ENCODE measurements at regions not wholly inside any gene's neighbourhood (a gene's known extent, or its start where the extent isn't known, plus 50 kb on each side); places are given as distances from the start of the nearest gene placed in this dataset.

GRCh38 chr16:54460263-54460860, 173.8 kb upstream of the IRX3 start:
- no peak overlapping the region for H3K27ac ChIP-seq
- no peak for DNase-seq (ENCODE audit: low read depth, low spot score)

GRCh38 chr16:54459509-54460262, 173.1 kb upstream of the IRX3 start:
- no peak for DNase-seq (ENCODE audit: low read depth, low spot score)
- no peak overlapping the region for H3K27ac ChIP-seq

GRCh38 chr16:54458923-54459322, 172.3 kb upstream of the IRX3 start:
- DNase-seq (ENCODE audit: low read depth, low spot score) = no peak
- H3K27ac ChIP-seq = no peak overlapping the region

GRCh38 chr16:54456291-54456690, 169.7 kb upstream of the IRX3 start:
- no peak for DNase-seq (ENCODE audit: low read depth, low spot score)
- no peak overlapping the region for H3K27ac ChIP-seq

- no peak overlapping the region for H3K27ac ChIP-seq
Observed at GRCh38 chr16:54455030-54455725, 168.6 kb upstream of the IRX3 start.

GRCh38 chr16:54454616-54455015, 168.0 kb upstream of the IRX3 start:
- DNase-seq (ENCODE audit: low read depth, low spot score) = no peak
- H3K27ac ChIP-seq = no peak overlapping the region

More at GRCh38 chr16:54455030-54455725, 168.6 kb upstream of the IRX3 start:
- no peak for DNase-seq (ENCODE audit: low read depth, low spot score)

- H3K27ac ChIP-seq = no peak overlapping the region
- DNase-seq (ENCODE audit: low read depth, low spot score) = no peak
Observed at GRCh38 chr16:54453871-54454270, 167.3 kb upstream of the IRX3 start.

GRCh38 chr16:54447576-54448440, 161.2 kb upstream of the IRX3 start:
- no peak overlapping the region for H3K27ac ChIP-seq
- DNase-seq (ENCODE audit: low read depth, low spot score) = peak; percentile 65

GRCh38 chr16:54446639-54447038, 160.1 kb upstream of the IRX3 start:
- DNase-seq (ENCODE audit: low read depth, low spot score) = no peak
- no peak overlapping the region for H3K27ac ChIP-seq

- no peak overlapping the region for H3K27ac ChIP-seq
- no peak for DNase-seq (ENCODE audit: low read depth, low spot score)
Observed at GRCh38 chr16:54444851-54445458, 158.4 kb upstream of the IRX3 start.

- H3K27ac ChIP-seq = no peak overlapping the region
- no peak for DNase-seq (ENCODE audit: low read depth, low spot score)
Observed at GRCh38 chr16:54443839-54444238, 157.3 kb upstream of the IRX3 start.

GRCh38 chr16:54443352-54443751, 156.8 kb upstream of the IRX3 start:
- no peak overlapping the region for H3K27ac ChIP-seq
- DNase-seq (ENCODE audit: low read depth, low spot score) = no peak

GRCh38 chr16:54442864-54443263, 156.3 kb upstream of the IRX3 start:
- no peak overlapping the region for H3K27ac ChIP-seq
- DNase-seq (ENCODE audit: low read depth, low spot score) = no peak

- DNase-seq (ENCODE audit: low read depth, low spot score) = no peak
- H3K27ac ChIP-seq = no peak overlapping the region
Observed at GRCh38 chr16:54438469-54438868, 151.9 kb upstream of the IRX3 start.

- DNase-seq (ENCODE audit: low read depth, low spot score) = no peak
- no peak overlapping the region for H3K27ac ChIP-seq
Observed at GRCh38 chr16:54437921-54438320, 151.3 kb upstream of the IRX3 start.

GRCh38 chr16:54437401-54437800, 150.8 kb upstream of the IRX3 start:
- no peak for DNase-seq (ENCODE audit: low read depth, low spot score)
- H3K27ac ChIP-seq = no peak overlapping the region

- no peak overlapping the region for H3K27ac ChIP-seq
- DNase-seq (ENCODE audit: low read depth, low spot score) = no peak
Observed at GRCh38 chr16:54436346-54436745, 149.8 kb upstream of the IRX3 start.

- no peak for DNase-seq (ENCODE audit: low read depth, low spot score)
- H3K27ac ChIP-seq = no peak overlapping the region
Observed at GRCh38 chr16:54434859-54435258, 148.3 kb upstream of the IRX3 start.

GRCh38 chr16:54432897-54433229, 146.3 kb upstream of the IRX3 start:
- no peak for DNase-seq (ENCODE audit: low read depth, low spot score)
- H3K27ac ChIP-seq = no peak overlapping the region

All from epithelial cell of prostate (primary cell).